ENCODE measurements at regions not wholly inside any gene's neighbourhood (a gene's known extent, or its start where the extent isn't known, plus 50 kb on each side); places are given as distances from the start of the nearest gene placed in this dataset.

DNA sequence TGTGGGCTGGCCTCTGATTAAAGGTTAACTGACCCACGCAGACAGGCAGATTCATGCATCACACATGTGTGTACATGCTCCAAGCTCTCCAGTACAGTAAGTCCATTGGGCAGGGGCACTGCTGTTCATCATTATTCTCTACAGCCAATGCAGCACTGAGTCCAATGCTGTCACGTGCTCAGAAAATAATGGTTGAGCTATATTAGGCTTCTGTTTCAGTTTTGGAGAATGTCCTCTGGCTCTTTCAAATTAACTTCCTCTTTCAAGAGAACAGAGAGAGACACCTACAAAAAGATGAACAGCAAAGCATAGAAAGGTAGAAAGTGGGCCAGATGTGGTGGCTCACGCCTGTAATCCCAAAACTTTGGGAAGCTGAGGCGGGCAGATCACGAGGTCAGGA is 202.6 kb downstream of the MEX3B start:
- Mint-ChIP-seq H3K4me3 (no peak overlapping the region), H3K27me3 (ENCODE audit: insufficient read depth) (no peaks in the 10 kb centered on the region), H3K36me3 (ENCODE audit: low read depth) (peaks cover 3% of the 10 kb centered on the region), H3K4me1 (peaks cover 6% of the 10 kb centered on the region), H3K9me3 (no peaks in the 10 kb centered on the region), H3K27ac (no peak overlapping the region)
- Histone ChIP-seq H3K4me1 (ENCODE audit: control insufficient read depth, insufficient read depth, low read length) (no peaks in the 10 kb centered on the region), H3K4me3 (ENCODE audit: low read length) (no peak overlapping the region), H3K9me3 (ENCODE audit: control insufficient read depth, low read length) (no peaks in the 10 kb centered on the region), H3K9ac (ENCODE audit: extremely low read depth, low read length, poor library complexity, severe bottlenecking) (no peak overlapping the region), H3K36me3 (ENCODE audit: control insufficient read depth, insufficient read depth, low read length) (no peaks in the 10 kb centered on the region), H3K27ac (ENCODE audit: low read depth, low read length) (no peak overlapping the region), H3K27me3 (ENCODE audit: control insufficient read depth, insufficient read depth, low read length, poor library complexity, severe bottlenecking) (no peaks in the 10 kb centered on the region)
- TF ChIP-seq, protein P1, sequence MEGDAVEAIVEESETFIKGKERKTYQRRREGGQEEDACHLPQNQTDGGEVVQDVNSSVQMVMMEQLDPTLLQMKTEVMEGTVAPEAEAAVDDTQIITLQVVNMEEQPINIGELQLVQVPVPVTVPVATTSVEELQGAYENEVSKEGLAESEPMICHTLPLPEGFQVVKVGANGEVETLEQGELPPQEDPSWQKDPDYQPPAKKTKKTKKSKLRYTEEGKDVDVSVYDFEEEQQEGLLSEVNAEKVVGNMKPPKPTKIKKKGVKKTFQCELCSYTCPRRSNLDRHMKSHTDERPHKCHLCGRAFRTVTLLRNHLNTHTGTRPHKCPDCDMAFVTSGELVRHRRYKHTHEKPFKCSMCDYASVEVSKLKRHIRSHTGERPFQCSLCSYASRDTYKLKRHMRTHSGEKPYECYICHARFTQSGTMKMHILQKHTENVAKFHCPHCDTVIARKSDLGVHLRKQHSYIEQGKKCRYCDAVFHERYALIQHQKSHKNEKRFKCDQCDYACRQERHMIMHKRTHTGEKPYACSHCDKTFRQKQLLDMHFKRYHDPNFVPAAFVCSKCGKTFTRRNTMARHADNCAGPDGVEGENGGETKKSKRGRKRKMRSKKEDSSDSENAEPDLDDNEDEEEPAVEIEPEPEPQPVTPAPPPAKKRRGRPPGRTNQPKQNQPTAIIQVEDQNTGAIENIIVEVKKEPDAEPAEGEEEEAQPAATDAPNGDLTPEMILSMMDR (conservative IDR thresholded peaks at IDR 0.05): no peak
- 93 to 97% methylated on average over 4 to 5 of the region's 5 CpGs for WGBS, 2 experiments (ENCODE audit: insufficient coverage in 1 of 2, insufficient read length in 1 of 2)
- DNase-seq: no peak

DNA sequence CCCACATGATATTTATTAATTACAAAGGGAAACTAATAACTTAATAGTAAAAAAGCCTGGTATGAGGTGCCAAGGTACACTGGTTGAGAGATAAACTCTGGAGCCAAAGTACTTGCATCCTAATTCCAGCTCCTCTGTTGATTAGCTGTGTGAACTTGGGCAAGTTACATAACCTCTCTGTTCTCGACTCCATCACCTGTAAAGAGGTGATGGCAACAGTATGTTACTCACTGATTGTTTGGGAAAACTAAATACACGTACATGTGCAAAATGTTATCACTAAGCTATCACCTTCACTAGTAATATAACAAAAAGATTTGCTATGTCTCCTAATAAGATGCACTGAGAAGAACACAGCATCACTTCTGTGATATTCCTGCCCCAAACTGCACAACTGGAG is 206.4 kb downstream of the MEX3B start:
- no peak overlapping the region for H3K27ac ChIP-seq (ENCODE audit: low read depth, low read length)
- Mint-ChIP-seq H3K4me3 (no peak overlapping the region), H3K27me3 (ENCODE audit: insufficient read depth) (no peaks in the 10 kb centered on the region), H3K9me3 (no peaks in the 10 kb centered on the region), H3K27ac (no peak overlapping the region), H3K4me1 (no peaks in the 10 kb centered on the region), H3K36me3 (ENCODE audit: low read depth) (no peaks in the 10 kb centered on the region)
- 83 to 88% methylated on average over 2 of the region's 2 CpGs for WGBS, 2 experiments (ENCODE audit: insufficient coverage in 1 of 2, insufficient read length in 1 of 2)
- H3K9ac ChIP-seq (ENCODE audit: extremely low read depth, low read length, poor library complexity, severe bottlenecking): no peak overlapping the region
- TF ChIP-seq, protein P1 (conservative IDR thresholded peaks at IDR 0.05): no peak
- no peak overlapping the region for H3K4me3 ChIP-seq (ENCODE audit: low read length)
- H3K36me3 ChIP-seq (ENCODE audit: control insufficient read depth, insufficient read depth, low read length): no peaks in the 10 kb centered on the region
- no peaks in the 10 kb centered on the region for H3K4me1 ChIP-seq (ENCODE audit: control insufficient read depth, insufficient read depth, low read length)
- H3K9me3 ChIP-seq (ENCODE audit: control insufficient read depth, low read length): no peaks in the 10 kb centered on the region
- no peak for DNase-seq
- no peaks in the 10 kb centered on the region for H3K27me3 ChIP-seq (ENCODE audit: control insufficient read depth, insufficient read depth, low read length, poor library complexity, severe bottlenecking)

DNA sequence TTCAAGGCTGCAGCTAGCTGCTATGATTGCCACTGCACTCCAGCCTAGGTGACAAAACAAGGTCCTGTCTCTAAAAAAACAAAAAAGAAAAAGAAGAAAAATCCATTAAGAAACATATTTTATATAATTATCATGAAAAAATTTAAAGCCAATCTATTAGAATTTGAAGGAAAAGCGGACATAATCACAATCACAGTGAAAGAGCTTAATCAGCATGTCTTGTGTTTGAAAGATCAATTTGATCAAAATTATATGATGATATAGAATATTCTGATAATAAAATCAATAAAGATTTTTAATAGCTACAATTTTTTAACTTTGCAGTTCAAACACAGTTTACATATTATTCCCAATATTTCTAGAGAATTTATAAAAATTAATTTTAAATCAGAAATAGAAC is 210.1 kb downstream of the MEX3B start:
- Histone ChIP-seq H3K4me1 (ENCODE audit: control insufficient read depth, insufficient read depth, low read length) (no peaks in the 10 kb centered on the region), H3K4me3 (ENCODE audit: low read length) (no peak overlapping the region), H3K36me3 (ENCODE audit: control insufficient read depth, insufficient read depth, low read length) (no peaks in the 10 kb centered on the region), H3K27me3 (ENCODE audit: control insufficient read depth, insufficient read depth, low read length, poor library complexity, severe bottlenecking) (no peaks in the 10 kb centered on the region), H3K27ac (ENCODE audit: low read depth, low read length) (no peak overlapping the region), H3K9ac (ENCODE audit: extremely low read depth, low read length, poor library complexity, severe bottlenecking) (no peak overlapping the region), H3K9me3 (ENCODE audit: control insufficient read depth, low read length) (no peaks in the 10 kb centered on the region)
- Mint-ChIP-seq H3K4me1 (no peaks in the 10 kb centered on the region), H3K36me3 (ENCODE audit: low read depth) (no peaks in the 10 kb centered on the region), H3K4me3 (no peak overlapping the region), H3K27ac (no peak overlapping the region), H3K9me3 (no peaks in the 10 kb centered on the region), H3K27me3 (ENCODE audit: insufficient read depth) (no peaks in the 10 kb centered on the region)
- no peak for DNase-seq
- TF ChIP-seq, protein P1 (conservative IDR thresholded peaks at IDR 0.05): no peak
- no CpG with 5 or more reads among the region's 1 CpG for WGBS, 2 experiments (ENCODE audit: insufficient coverage in 1 of 2, insufficient read length in 1 of 2)

All from endodermal cell (in vitro differentiated cells).